AG09319 (cell line): ENCODE measurements at regions not wholly inside any gene's neighbourhood (a gene's known extent, or its start where the extent isn't known, plus 50 kb on each side); places are given as distances from the start of the nearest gene placed in this dataset.
"Not testable (repeated sequence)": the region's sequence is repeated elsewhere in the genome, so short reads cannot be mapped to it uniquely, and the experiment has no call there.

ENCODE experiments used
- DNase-seq: peaks from one replicate; pipeline ENCODE4 v3.0.0-alpha.2; 2010; ENCODE audit warnings: low read depth; ENCODE audit errors: extremely low read depth
- TF ChIP-seq, protein P1 (sequence below): IDR thresholded peaks from 2 replicates; pipeline ENCODE4 v1.5.1; 2011; ENCODE audit warnings: low read depth, mild to moderate bottlenecking, inconsistent platforms, low read length, moderate library complexity

DNA sequence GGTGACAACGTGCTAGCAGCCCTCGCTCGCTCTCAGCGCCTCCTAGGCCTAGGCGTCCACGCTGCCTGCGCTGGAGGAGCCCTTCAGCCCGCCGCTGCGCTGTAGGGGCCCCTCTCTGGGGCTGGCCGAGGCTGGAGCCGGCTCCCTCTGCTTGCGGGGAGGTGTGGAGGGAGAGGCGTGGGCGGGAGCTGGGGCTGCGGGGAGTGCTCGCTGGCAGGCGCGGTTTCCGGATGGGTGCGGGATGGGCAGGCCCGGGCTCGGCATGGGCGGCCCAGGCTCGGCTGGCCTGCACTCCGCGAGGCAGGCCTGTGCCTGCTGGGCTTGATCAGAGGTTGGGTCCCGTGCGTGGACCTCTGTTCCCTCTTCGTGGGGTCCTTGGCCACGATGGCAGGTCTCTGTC lies 472.6 kb downstream of the PRR16 start:
- TF ChIP-seq, protein P1, sequence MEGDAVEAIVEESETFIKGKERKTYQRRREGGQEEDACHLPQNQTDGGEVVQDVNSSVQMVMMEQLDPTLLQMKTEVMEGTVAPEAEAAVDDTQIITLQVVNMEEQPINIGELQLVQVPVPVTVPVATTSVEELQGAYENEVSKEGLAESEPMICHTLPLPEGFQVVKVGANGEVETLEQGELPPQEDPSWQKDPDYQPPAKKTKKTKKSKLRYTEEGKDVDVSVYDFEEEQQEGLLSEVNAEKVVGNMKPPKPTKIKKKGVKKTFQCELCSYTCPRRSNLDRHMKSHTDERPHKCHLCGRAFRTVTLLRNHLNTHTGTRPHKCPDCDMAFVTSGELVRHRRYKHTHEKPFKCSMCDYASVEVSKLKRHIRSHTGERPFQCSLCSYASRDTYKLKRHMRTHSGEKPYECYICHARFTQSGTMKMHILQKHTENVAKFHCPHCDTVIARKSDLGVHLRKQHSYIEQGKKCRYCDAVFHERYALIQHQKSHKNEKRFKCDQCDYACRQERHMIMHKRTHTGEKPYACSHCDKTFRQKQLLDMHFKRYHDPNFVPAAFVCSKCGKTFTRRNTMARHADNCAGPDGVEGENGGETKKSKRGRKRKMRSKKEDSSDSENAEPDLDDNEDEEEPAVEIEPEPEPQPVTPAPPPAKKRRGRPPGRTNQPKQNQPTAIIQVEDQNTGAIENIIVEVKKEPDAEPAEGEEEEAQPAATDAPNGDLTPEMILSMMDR, result no peak
- no peak for DNase-seq

DNA sequence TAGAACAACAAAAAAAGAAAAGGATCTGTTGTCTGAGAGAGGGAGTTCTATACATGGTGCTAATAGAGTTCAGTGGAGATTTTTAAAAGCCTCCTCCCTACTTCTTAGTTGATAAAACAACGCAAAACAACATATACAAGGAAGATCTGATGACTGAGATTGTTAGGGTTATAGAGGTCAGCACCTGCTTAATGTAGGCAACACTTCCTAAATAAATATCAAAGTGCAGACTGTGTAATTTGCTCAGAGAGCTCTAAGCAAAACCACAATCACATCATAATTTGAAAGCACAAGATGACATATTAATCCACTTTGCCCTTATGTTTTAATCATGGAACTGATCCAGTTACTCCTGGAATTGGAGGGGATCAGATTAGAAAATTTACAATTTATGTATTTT lies 474.5 kb downstream of the PRR16 start:
- no peak for DNase-seq
- TF ChIP-seq, protein P1, result no peak

DNA sequence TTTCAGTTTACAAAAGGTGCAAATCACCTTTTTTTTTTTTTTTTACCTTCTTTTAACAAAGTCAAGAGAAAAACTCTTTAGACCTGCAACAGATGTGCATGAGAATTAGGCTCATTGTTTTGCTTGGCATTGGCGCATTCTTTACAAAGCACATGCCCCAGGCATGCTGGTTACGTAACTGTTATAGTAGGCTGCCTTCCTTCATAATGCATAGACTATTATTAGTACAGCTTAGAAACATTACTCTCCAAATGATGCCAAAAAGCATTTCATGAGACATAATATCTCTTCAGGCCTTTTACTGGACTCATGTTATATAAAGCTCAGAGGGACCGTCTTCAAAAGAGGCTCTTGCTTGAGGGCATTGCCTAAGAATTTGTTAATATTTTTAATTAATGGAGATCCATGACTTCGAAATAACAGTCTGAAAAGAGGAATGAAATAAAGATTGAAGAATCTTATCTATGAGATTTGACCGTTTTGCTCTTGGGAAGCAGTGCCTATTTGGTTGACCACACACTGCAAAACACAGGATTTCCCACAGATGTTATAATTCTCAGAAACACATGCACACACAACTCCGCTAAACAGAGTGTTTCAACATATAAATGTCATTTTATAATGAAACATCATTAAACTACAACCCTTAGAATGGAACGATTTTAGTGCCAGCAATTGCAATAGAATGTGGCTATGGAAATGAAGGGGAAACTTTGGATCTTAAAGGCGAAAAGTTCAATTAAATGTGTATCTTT lies 478.7 kb downstream of the PRR16 start:
- TF ChIP-seq, protein P1, result no peak
- DNase-seq, result no peak

DNA sequence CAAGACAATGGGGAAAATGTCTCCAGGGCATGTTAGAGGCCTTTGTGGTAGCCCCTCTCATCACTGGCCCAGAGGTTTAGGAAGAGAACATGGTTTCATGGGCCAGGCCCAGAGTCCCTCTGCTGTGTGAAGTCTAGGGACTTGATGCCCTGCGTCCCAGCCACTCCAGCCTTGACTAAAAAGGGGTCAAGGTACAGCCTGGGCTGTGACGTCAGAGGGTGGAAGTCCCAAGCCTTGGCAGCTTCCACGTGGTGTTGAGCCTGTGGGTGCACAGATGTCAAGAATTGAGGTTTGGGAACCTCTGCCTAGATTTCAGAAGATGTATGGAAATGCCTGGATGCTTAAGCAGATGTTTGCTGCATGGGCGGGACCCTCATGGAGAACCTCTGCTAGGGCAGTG lies 485.5 kb downstream of the PRR16 start:
- DNase-seq, result not testable (repeated sequence)

DNA sequence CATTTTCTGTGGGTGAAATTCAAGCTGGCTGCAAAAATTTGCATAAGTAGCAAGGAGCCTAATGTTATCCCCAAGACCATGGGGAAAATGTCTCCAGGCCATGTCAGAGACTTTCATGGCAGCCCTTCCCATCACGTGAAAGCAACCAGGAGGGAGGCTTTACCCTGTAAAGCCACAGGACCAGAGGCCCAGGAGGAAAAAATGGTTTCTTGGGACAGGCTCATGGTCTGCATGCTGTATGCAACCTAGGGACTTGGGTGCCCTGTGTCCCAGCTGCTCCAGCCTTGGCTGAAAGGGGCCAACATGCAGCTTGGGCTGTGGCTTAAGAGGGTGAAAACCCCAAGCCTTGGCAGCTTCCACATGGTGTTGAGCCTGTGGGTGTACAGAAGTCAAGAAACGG lies 489.3 kb downstream of the PRR16 start:
- not testable (repeated sequence) for DNase-seq

DNA sequence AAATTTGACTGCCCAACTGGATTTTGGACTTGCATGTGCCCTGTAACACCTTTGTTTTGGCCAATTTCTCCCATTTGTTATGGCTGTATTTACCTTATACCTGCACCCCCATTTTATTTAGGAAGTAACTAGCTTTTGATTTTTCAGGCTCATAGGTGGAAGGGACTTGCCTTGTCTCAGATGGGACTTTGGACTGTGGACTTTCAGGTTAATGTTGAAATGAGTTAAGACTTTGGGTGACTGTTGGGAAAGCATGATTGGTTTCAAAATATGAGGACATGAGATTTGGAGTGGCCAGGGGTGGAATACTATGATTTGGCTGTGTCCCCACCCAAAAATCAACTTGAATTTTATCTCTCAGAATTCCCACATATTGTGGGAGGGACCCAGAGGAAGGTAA lies 490.2 kb downstream of the PRR16 start:
- TF ChIP-seq, protein P1, result no peak
- DNase-seq, result no peak

DNA sequence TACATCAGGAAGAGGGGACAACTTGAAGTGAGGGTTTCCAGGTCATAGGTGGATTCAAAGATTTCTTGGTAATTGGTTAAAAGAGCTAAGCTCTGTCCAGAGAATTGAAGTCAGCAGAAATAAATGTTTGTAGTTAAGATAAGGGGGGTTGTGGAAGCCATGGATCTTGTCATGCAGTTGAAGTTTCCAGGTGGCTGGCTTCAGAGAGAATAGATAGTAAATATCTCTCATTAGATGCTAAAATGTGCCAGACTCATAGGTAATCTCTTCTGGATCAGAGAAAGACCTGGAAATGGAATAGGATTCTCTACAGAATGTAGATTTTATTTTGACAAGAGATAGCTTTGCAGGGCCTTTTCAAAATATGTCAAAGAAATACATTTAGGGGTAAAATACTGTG lies 491.7 kb downstream of the PRR16 start:
- DNase-seq, result no peak
- TF ChIP-seq, protein P1, result no peak

DNA sequence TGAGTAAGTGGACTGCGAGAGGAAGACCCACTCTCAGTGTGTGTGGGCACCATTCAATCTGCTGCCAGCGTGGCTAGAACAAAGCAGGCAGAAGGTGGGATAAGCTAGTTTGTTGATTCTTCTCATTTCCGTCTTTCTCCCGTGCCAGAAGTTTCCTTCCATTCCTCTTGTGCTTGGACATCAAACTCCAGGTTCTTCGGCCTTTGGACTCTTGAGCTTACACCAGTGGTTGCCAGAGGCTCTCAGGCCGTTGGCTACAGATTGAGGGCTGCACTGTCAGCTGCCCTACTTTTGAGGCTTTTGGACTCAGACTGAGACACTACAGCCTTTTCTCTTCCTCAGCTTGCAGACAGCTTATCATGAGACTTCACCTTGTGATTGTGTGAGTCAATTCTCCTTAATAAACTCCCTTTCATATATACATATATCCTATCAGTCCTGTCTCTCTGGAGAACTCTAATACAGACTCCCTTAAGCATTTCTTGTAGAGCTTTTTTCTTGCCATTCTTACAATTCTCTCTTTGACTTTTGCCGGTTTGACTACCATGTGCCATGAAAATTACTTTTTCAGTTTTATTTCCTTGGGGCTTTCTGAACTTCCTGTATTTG lies 494.9 kb downstream of the PRR16 start:
- no peak for DNase-seq

More for the DNA sequence above, 494.9 kb downstream of the PRR16 start:
- TF ChIP-seq, protein P1, result no peak
